ENCODE measurements at regions not wholly inside any gene's neighbourhood (a gene's known extent, or its start where the extent isn't known, plus 50 kb on each side); places are given as distances from the start of the nearest gene placed in this dataset.

GRCh38 chr6:116986819-116987218, 109.8 kb downstream of the RFX6 start:
- TF ChIP-seq CTCF (IDR thresholded peaks at IDR 0.05) (no peak), EZH2 (IDR thresholded peaks at IDR 0.05; ENCODE audit: borderline replicate concordance, insufficient read depth, low read depth, low read length, poor library complexity, severe bottlenecking) (no peak)

All from B cell (primary cell).